CD4-positive, alpha-beta T cell treated with Interleukin-4 for 1 hour (primary cell): ENCODE measurements at regions not wholly inside any gene's neighbourhood (a gene's known extent, or its start where the extent isn't known, plus 50 kb on each side); places are given as distances from the start of the nearest gene placed in this dataset.
"Not testable (repeated sequence)": the region's sequence is repeated elsewhere in the genome, so short reads cannot be mapped to it uniquely, and the experiment has no call there.

ENCODE experiments used
- DNase-seq, 2 donors: peaks; one replicate each; pipeline ENCODE4 v3.0.0-alpha.2; 2020 to 2022

GRCh38 chr1:29427614-29428279, 191.4 kb downstream of the PTPRU start:
- DNase-seq: no peak

GRCh38 chr1:29426701-29427279, 190.5 kb downstream of the PTPRU start:
- no peak for DNase-seq

GRCh38 chr1:29425631-29426030, 189.3 kb downstream of the PTPRU start:
- no peak for DNase-seq

- no peak for DNase-seq
Measured at GRCh38 chr1:29424266-29424665, 187.9 kb downstream of the PTPRU start.

- DNase-seq: no peak
Measured at GRCh38 chr1:29420202-29420601, 183.9 kb downstream of the PTPRU start.

GRCh38 chr1:29417971-29418370, 181.6 kb downstream of the PTPRU start:
- DNase-seq: no peak

- DNase-seq: no peak
Measured at GRCh38 chr1:29417147-29417858, 181.0 kb downstream of the PTPRU start.

GRCh38 chr1:29416267-29417146, 180.2 kb downstream of the PTPRU start:
- no peak for DNase-seq

- no peak for DNase-seq
Measured at GRCh38 chr1:29415861-29416260, 179.5 kb downstream of the PTPRU start.

GRCh38 chr1:29415156-29415830, 179.0 kb downstream of the PTPRU start:
- no peak for DNase-seq

- DNase-seq: no peak
Measured at GRCh38 chr1:29414086-29414485, 177.8 kb downstream of the PTPRU start.

GRCh38 chr1:29413661-29414060, 177.3 kb downstream of the PTPRU start:
- DNase-seq: no peak

- DNase-seq: no peak
Measured at GRCh38 chr1:29412591-29412990, 176.3 kb downstream of the PTPRU start.

- no peak for DNase-seq
Measured at GRCh38 chr1:29410476-29410875, 174.2 kb downstream of the PTPRU start.

- no peak for DNase-seq
Measured at GRCh38 chr1:29409616-29410015, 173.3 kb downstream of the PTPRU start.

GRCh38 chr1:29408831-29409605, 172.7 kb downstream of the PTPRU start:
- DNase-seq: no peak

GRCh38 chr1:29406814-29407213, 170.5 kb downstream of the PTPRU start:
- DNase-seq: no peak

GRCh38 chr1:29400203-29400602, 163.9 kb downstream of the PTPRU start:
- not testable (repeated sequence) for DNase-seq

GRCh38 chr1:29399465-29399864, 163.1 kb downstream of the PTPRU start:
- no peak for DNase-seq

GRCh38 chr1:29398431-29398830, 162.1 kb downstream of the PTPRU start:
- DNase-seq: no peak

GRCh38 chr1:29397981-29398380, 161.7 kb downstream of the PTPRU start:
- DNase-seq: no peak

GRCh38 chr1:29397256-29397590, 160.9 kb downstream of the PTPRU start:
- no peak for DNase-seq
